ENCODE measurements at regions not wholly inside any gene's neighbourhood (a gene's known extent, or its start where the extent isn't known, plus 50 kb on each side); places are given as distances from the start of the nearest gene placed in this dataset.

- TF ChIP-seq POLR2A (IDR thresholded peaks at IDR 0.05; ENCODE audit: borderline replicate concordance, extremely low read depth, insufficient read depth, insufficient read length) (no peak), CTCF (IDR thresholded peaks at IDR 0.05 in 2 of 3, conservative IDR thresholded peaks at IDR 0.05 in 1 of 3; ENCODE audit: borderline replicate concordance in 1 of 3, insufficient read depth in 1 of 3, low read depth in 2 of 3, low read length in 2 of 3) (no peak), EZH2 (IDR thresholded peaks at IDR 0.05) (no peak), MAX (IDR thresholded peaks at IDR 0.05) (no peak), JUND (IDR thresholded peaks at IDR 0.05) (no peak), ELF1 (IDR thresholded peaks at IDR 0.05; ENCODE audit: borderline replicate concordance, low read depth) (no peak), FOSL1 (IDR thresholded peaks at IDR 0.05; ENCODE audit: low read depth) (no peak), ZFX (IDR thresholded peaks at IDR 0.05) (no peak), SIN3A (IDR thresholded peaks at IDR 0.05; ENCODE audit: low read depth) (no peak), SP1 (IDR thresholded peaks at IDR 0.05; ENCODE audit: low read depth) (no peak)
Measured at GRCh38 chr9:29697011-29697410, 2123.7 kb upstream of the C9orf72 start.
